PC-9 (cell line): ENCODE measurements at regions not wholly inside any gene's neighbourhood (a gene's known extent, or its start where the extent isn't known, plus 50 kb on each side); places are given as distances from the start of the nearest gene placed in this dataset.

Experiments used
- BruUV-seq: library from RNA; stranded (reverse); fragments of 400-500 nt; replicated peaks from 2 replicates; lab custom pipeline; 2021; lab: Mats Ljungman, UMichigan
- CTCF ChIA-PET: fragments of 300-600 bp; sonication (Branson Sonifier 250); formaldehyde crosslinking; loops from one replicate; lab custom pipeline; 2022; ENCODE audit warnings: antibody characterized with exemption; lab: Charles Lee
- POLR2A ChIA-PET: fragments of 300-600 bp; sonication (Branson Sonifier 250); formaldehyde crosslinking; loops from one replicate; lab custom pipeline; 2022; ENCODE audit warnings: antibody characterized with exemption; ENCODE audit not compliant: unreplicated experiment; lab: Charles Lee
- DNase-seq, 2 experiments: peaks; one replicate each; pipeline versions ENCODE4 v3.0.0 to v3.0.0-alpha.2; 2015 to 2022; ENCODE audit warnings: mixed read lengths in 1 of 2
- H2AFZ ChIP-seq: fragments of 200-600 bp; sonication (generic); 2 replicates; pipeline ENCODE4 v1.8.1; 2017; ENCODE audit warnings: antibody characterized with exemption
- H3F3A ChIP-seq: fragments of 200-600 bp; sonication (generic); 2 replicates; pipeline ENCODE4 v1.8.1; 2017; ENCODE audit warnings: antibody characterized with exemption, mild to moderate bottlenecking, low read depth; ENCODE audit not compliant: insufficient read depth
- H3K27ac ChIP-seq: fragments of 200-600 bp; sonication (generic); 2 replicates; pipeline ENCODE4 v1.6.1; 2016; ENCODE audit warnings: mixed run types
- H3K27me3 ChIP-seq: fragments of 200-600 bp; sonication (generic); 2 replicates; pipeline ENCODE4 v1.6.1; 2016; ENCODE audit warnings: low read depth, mixed run types; ENCODE audit not compliant: insufficient read depth
- H3K36me3 ChIP-seq: fragments of 200-600 bp; sonication (generic); 2 replicates; pipeline ENCODE4 v1.6.1; 2016; ENCODE audit warnings: low read depth, mixed run types
- H3K4me1 ChIP-seq: fragments of 200-600 bp; sonication (generic); replicated peaks from 2 replicates; pipeline ENCODE4 v1.6.1; 2016; ENCODE audit warnings: mixed run types; ENCODE audit not compliant: insufficient read depth
- H3K4me2 ChIP-seq: fragments of 200-600 bp; sonication (generic); 2 replicates; pipeline ENCODE4 v1.6.1; 2017; ENCODE audit warnings: mixed run types
- H3K4me3 ChIP-seq: fragments of 200-600 bp; sonication (generic); 2 replicates; pipeline ENCODE4 v1.6.1; 2016; ENCODE audit warnings: mixed run types
- H3K79me2 ChIP-seq: fragments of 200-600 bp; sonication (generic); 2 replicates; pipeline ENCODE4 v1.6.1; 2017; ENCODE audit warnings: low read depth, mixed run types
- H3K9me2 ChIP-seq: fragments of 200-600 bp; sonication (generic); 2 replicates; pipeline ENCODE4 v1.8.1; 2017; ENCODE audit warnings: mild to moderate bottlenecking; ENCODE audit not compliant: insufficient read depth
- H3K9me3 ChIP-seq: fragments of 200-600 bp; sonication (generic); 2 replicates; pipeline ENCODE4 v1.8.1; 2016; ENCODE audit warnings: low read depth; ENCODE audit not compliant: insufficient read depth
- H4K20me1 ChIP-seq: fragments of 200-600 bp; sonication (generic); 2 replicates; pipeline ENCODE4 v1.8.1; 2017; ENCODE audit not compliant: insufficient read depth
- CTCF ChIP-seq: fragments of 200-600 bp; sonication (generic); conservative IDR thresholded peaks from 2 replicates; pipeline ENCODE4 v1.6.1; 2017; ENCODE audit warnings: mixed run types, antibody characterized with exemption, mild to moderate bottlenecking, moderate library complexity
- EZH2 ChIP-seq: fragments of 200-600 bp; sonication (generic); IDR thresholded peaks from 2 replicates; pipeline ENCODE4 v1.8.0; 2017; ENCODE audit warnings: antibody characterized with exemption, low read depth
- intact Hi-C: fragments of 100-400 bp; cut with micrococcal nuclease; formaldehyde crosslinking; loops from one replicate; pipeline ENCODE4 v1.10.0; 2022; ENCODE audit not compliant: unreplicated experiment

- H3K27me3 ChIP-seq, result peaks cover 82% of the 10 kb centered on the region
- no peak overlapping the region for H3K27ac ChIP-seq
- TF ChIP-seq CTCF (no peak), EZH2 (no peak)
- H4K20me1 ChIP-seq, result no peaks in the 10 kb centered on the region
- CTCF ChIA-PET, result no interaction called here
- no peak overlapping the region for H3K4me2 ChIP-seq
- no peaks in the 10 kb centered on the region for H3K79me2 ChIP-seq
- POLR2A ChIA-PET, result no interaction called here
- H3K9me2 ChIP-seq, result no peaks in the 10 kb centered on the region
- H3F3A ChIP-seq, result no peaks in the 10 kb centered on the region
- no peaks in the 10 kb centered on the region for H3K36me3 ChIP-seq
- no peaks in the 10 kb centered on the region for H3K9me3 ChIP-seq
- DNase-seq, result no peak
- no TSS peak for BruUV-seq
- H3K4me1 ChIP-seq, result no peaks in the 10 kb centered on the region
- no peak overlapping the region for H2AFZ ChIP-seq
- intact Hi-C loops, result no loop called here
- no peak overlapping the region for H3K4me3 ChIP-seq
Observed at GRCh38 chr16:66152181-66152580, 214.3 kb upstream of the CDH5 start.

GRCh38 chr16:66150698-66151482 is 215.6 kb upstream of the CDH5 start:
- DNase-seq, result no peak
- ChIA-PET POLR2A (no interaction called here), CTCF (no interaction called here)
- Histone ChIP-seq H3K27me3 (peaks cover 87% of the 10 kb centered on the region), H3K4me2 (no peak overlapping the region), H3K4me3 (no peak overlapping the region), H4K20me1 (no peaks in the 10 kb centered on the region), H3K27ac (no peak overlapping the region), H3K4me1 (no peaks in the 10 kb centered on the region), H3K9me2 (no peaks in the 10 kb centered on the region), H3K79me2 (no peaks in the 10 kb centered on the region), H2AFZ (no peak overlapping the region), H3K36me3 (no peaks in the 10 kb centered on the region), H3K9me3 (no peaks in the 10 kb centered on the region), H3F3A (no peaks in the 10 kb centered on the region)
- TF ChIP-seq EZH2, result no peak
- TF ChIP-seq CTCF, result no peak
- BruUV-seq, result no TSS peak
- intact Hi-C loops, result no loop called here

GRCh38 chr16:66147291-66147690 is 219.2 kb upstream of the CDH5 start:
- no peaks in the 10 kb centered on the region for H3F3A ChIP-seq
- no peak overlapping the region for H2AFZ ChIP-seq
- TF ChIP-seq CTCF (no peak), EZH2 (no peak)
- no peaks in the 10 kb centered on the region for H4K20me1 ChIP-seq
- peaks cover 96% of the 10 kb centered on the region for H3K27me3 ChIP-seq
- no peaks in the 10 kb centered on the region for H3K4me1 ChIP-seq
- H3K79me2 ChIP-seq, result no peaks in the 10 kb centered on the region
- no peaks in the 10 kb centered on the region for H3K9me3 ChIP-seq
- BruUV-seq, result no TSS peak
- H3K36me3 ChIP-seq, result no peaks in the 10 kb centered on the region
- intact Hi-C loops, result no loop called here
- H3K4me3 ChIP-seq, result no peak overlapping the region
- DNase-seq, result no peak
- no peaks in the 10 kb centered on the region for H3K9me2 ChIP-seq
- POLR2A ChIA-PET, result no interaction called here
- no peak overlapping the region for H3K27ac ChIP-seq
- CTCF ChIA-PET, result interaction anchor here (0.6 kb wide), 1 partner anchor 30 kb away, joined by 3 read pairs; no protein-coding TSS in a partner anchor
- H3K4me2 ChIP-seq, result no peak overlapping the region
